Central memory CD8-positive, alpha-beta T cell (primary cell): ENCODE measurements at regions not wholly inside any gene's neighbourhood (a gene's known extent, or its start where the extent isn't known, plus 50 kb on each side); places are given as distances from the start of the nearest gene placed in this dataset.

Experiments
- ATAC-seq: fragments of 150-1000 bp; cut with Tn5 transposase; replicated peaks from 2 replicates; pipeline ENCODE4 v1.10.0; 2022; ENCODE audit warnings: mild to moderate bottlenecking, moderate FRiP score, moderate number of reproducible peaks; ENCODE audit not compliant: poor library complexity, severe bottlenecking; ENCODE audit errors: extremely low read depth
- DNase-seq, 2 donors: peaks; one replicate each; pipeline ENCODE4 v3.0.0; 2021; ENCODE audit warnings: low spot score in 2 of 2
- H3K27ac Mint-ChIP-seq: one replicate; pipeline ENCODE4 v1.8.0; 2022; ENCODE audit warnings: low read depth, mild to moderate bottlenecking, moderate library complexity, mixed read lengths
- H3K27me3 Mint-ChIP-seq: one replicate; pipeline ENCODE4 v1.8.0; 2022; ENCODE audit warnings: mixed read lengths
- H3K36me3 Mint-ChIP-seq: one replicate; pipeline ENCODE4 v1.8.0; 2022; ENCODE audit warnings: mild to moderate bottlenecking, moderate library complexity, mixed read lengths; ENCODE audit not compliant: insufficient read depth
- H3K4me1 Mint-ChIP-seq: one replicate; pipeline ENCODE4 v1.8.0; 2022; ENCODE audit warnings: mixed read lengths
- H3K4me3 Mint-ChIP-seq: one replicate; pipeline ENCODE4 v1.8.0; 2022; ENCODE audit warnings: mild to moderate bottlenecking, moderate library complexity, mixed read lengths
- H3K9me3 Mint-ChIP-seq: one replicate; pipeline ENCODE4 v1.8.0; 2022; ENCODE audit warnings: mixed read lengths

DNA sequence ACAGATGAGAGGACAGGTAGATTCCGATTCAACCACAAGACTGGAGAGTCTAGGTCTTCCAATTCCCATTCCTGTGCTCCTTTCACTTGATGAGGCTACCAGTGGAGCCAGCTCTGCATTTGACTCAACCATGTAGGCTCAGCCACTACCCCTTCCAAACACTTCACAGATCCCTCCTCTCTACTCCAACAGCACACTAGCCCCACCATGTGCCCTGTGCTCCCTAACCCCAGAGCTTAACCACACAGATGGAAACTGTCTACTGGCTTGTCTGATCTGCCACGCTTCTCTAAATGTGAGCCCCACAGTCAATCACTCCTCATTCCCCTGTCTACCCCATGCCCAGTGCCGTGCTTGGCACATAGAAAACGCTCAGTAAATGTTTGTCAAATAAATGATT is 508.2 kb downstream of the CDK5RAP2 start:
- DNase-seq (no peak), ATAC-seq (no peak)
- Mint-ChIP-seq H3K27ac (peak overlapping the region; percentile 2), H3K27me3 (no peaks in the 10 kb centered on the region), H3K9me3 (no peaks in the 10 kb centered on the region), H3K4me3 (no peak overlapping the region), H3K36me3 (no peaks in the 10 kb centered on the region), H3K4me1 (no peaks in the 10 kb centered on the region)

DNA sequence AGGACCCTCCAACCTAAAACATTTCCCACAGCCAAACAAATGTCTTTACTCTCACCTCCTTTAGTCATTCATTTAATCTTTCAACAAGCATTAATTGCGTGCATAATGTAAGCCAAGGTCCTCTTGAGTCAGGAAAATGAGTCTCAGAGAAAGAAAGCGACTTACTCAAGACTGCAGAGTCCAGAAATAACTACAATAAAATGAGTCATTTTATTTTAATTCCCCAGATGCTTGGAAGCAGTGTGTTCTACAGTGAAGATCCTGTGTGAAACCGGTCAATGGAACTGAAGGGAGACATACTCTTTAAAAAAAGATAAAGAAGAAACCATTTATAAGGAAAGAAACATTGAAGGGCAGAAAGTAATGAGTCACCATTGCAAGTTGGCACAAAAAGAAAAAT is 513.7 kb downstream of the CDK5RAP2 start:
- ATAC-seq = no peak
- peaks cover 11% of the 10 kb centered on the region for H3K9me3 Mint-ChIP-seq

DNA sequence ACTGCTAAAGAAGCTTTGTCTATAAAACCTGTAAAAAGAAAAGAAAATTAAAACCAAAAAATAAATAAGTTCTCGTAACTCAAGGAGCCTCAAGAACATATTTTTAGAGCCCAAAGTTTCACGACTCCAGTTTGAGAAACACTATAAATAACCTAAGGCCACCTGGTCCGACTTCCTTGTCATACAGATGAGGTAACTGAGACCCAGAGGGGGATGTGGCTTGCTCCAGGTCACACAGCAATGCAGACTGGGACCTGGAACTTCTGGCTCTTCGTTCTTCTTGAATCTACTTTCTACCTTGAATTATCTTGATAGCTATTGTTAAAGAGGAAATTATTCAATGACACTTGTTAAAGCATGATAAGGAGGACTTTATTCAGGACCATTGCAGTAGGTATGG is 514.8 kb downstream of the CDK5RAP2 start:
- H3K27me3 Mint-ChIP-seq = no peaks in the 10 kb centered on the region
- no peaks in the 10 kb centered on the region for H3K4me1 Mint-ChIP-seq
- DNase-seq = no peak
- no peak for ATAC-seq
- H3K36me3 Mint-ChIP-seq = no peaks in the 10 kb centered on the region
- H3K27ac Mint-ChIP-seq = no peak overlapping the region
- H3K9me3 Mint-ChIP-seq = peaks cover 11% of the 10 kb centered on the region
- no peak overlapping the region for H3K4me3 Mint-ChIP-seq

More for the DNA sequence above, 513.7 kb downstream of the CDK5RAP2 start:
- DNase-seq = no peak
- Mint-ChIP-seq H3K4me3 (no peak overlapping the region), H3K27me3 (no peaks in the 10 kb centered on the region), H3K27ac (no peak overlapping the region), H3K4me1 (no peaks in the 10 kb centered on the region), H3K36me3 (no peaks in the 10 kb centered on the region)

DNA sequence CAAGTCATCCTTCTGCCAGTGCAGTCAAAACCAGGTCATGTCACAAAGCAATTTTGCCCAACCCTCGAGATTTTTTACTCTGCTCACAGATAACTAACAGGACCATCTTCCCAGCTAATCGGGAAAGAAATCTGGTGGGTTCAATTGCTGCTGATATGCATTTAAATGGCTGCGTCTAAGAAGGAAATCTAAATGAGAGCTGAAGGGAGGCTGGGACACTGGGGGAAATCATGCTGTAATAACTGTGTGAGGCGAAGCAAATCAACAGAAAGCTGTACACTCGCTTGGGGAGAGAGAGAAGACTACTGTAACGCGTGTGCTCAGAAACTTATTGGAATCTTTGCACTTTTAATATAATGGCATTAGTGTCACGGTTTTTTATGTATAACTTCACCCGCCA is 535.0 kb downstream of the CDK5RAP2 start:
- H3K27ac Mint-ChIP-seq = no peak overlapping the region
- no peaks in the 10 kb centered on the region for H3K27me3 Mint-ChIP-seq
- peaks cover 6% of the 10 kb centered on the region for H3K9me3 Mint-ChIP-seq
- ATAC-seq (no peak), DNase-seq (no peak)
- H3K36me3 Mint-ChIP-seq = no peaks in the 10 kb centered on the region
- H3K4me3 Mint-ChIP-seq = no peak overlapping the region
- no peaks in the 10 kb centered on the region for H3K4me1 Mint-ChIP-seq

DNA sequence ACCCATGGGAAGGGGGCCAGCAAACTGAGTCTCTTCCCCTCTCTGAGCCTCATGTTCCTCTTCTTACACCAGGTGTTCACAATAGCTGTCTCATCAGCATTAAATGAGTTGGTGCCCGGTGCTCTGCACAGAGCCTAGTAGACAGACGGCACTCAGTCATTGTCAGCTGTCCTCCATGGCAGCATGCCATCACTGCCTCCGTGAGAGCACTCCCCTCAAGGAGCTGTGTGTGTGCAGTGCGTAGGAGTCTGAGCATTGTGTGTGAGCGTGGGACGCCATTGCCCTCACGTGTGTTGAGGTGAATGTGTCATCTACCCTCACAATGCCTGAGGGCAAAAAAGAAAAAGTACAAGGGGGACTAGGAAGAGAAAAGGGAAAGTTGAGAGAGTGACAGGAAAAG is 536.5 kb downstream of the CDK5RAP2 start:
- DNase-seq = no peak
- no peak for ATAC-seq
- H3K9me3 Mint-ChIP-seq = peaks cover 6% of the 10 kb centered on the region
- H3K36me3 Mint-ChIP-seq = no peaks in the 10 kb centered on the region
- no peaks in the 10 kb centered on the region for H3K4me1 Mint-ChIP-seq
- H3K27ac Mint-ChIP-seq = no peak overlapping the region
- no peak overlapping the region for H3K4me3 Mint-ChIP-seq
- H3K27me3 Mint-ChIP-seq = no peaks in the 10 kb centered on the region

DNA sequence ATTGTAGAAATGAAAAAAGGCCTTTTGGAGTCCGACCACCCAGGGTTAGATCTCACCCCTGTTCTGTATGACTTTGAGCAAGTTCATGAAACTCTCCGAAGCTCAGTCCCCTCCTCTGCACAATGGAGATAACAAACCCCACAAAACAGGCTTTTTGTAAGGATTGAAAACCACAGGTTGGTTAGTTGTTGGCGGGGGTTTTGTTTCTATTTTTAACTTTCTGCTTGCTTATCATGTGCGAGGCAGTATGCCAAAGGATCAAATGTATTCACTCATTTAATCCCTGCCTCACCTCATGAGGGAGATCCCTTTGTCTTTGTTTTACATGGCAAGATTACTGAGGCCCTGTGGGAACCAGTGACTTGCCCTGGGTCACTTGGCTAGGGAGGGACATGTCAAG is 539.1 kb downstream of the CDK5RAP2 start:
- no peak for DNase-seq
- H3K27me3 Mint-ChIP-seq = no peaks in the 10 kb centered on the region
- no peak overlapping the region for H3K4me3 Mint-ChIP-seq
- peaks cover 6% of the 10 kb centered on the region for H3K9me3 Mint-ChIP-seq
- no peaks in the 10 kb centered on the region for H3K36me3 Mint-ChIP-seq
- H3K4me1 Mint-ChIP-seq = no peaks in the 10 kb centered on the region
- H3K27ac Mint-ChIP-seq = no peak overlapping the region
- no peak for ATAC-seq

DNA sequence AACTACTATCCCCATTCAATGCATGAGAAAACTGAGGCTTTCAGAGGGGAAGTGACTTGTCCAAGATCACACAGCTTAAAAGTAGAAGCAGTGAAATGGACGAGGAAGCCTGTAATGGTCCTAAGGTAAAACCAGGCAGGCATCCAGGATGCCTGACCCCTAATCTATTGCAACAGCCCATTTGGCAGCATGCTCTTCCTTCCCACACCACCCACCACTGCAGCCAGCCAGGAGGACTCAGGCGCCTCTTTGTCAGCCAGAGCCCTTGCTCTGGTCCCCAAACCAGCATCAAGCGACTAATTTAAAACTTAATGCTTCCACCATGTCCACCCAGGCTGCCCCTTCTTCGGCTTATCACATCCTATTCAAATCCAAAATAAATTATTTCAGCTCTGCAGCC is 541.6 kb downstream of the CDK5RAP2 start:
- ATAC-seq = no peak
- Mint-ChIP-seq H3K9me3 (peaks cover 5% of the 10 kb centered on the region), H3K27ac (no peak overlapping the region), H3K4me1 (no peaks in the 10 kb centered on the region), H3K36me3 (no peaks in the 10 kb centered on the region), H3K4me3 (no peak overlapping the region), H3K27me3 (no peaks in the 10 kb centered on the region)
- DNase-seq = no peak

DNA sequence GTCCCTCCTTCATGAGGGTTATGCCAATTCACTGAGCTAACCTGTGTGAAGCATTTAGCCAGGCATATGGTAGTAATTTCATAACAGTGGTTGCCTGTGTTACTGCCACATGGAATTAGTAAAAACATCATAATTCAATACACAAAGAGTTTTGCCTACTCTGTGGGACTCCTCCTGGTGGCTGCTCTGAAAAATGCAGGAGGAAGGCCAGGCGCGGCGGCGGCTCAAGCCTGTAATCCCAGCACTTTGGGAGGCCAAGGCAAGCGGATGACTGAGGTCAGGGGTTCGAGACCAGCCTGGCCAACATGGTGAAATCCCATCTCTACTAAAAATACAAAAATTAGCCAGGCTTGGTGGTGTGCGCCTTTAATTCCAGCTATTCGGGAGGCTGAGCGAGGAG is 547.3 kb downstream of the CDK5RAP2 start:
- H3K4me1 Mint-ChIP-seq = no peaks in the 10 kb centered on the region
- no peak for DNase-seq
- H3K9me3 Mint-ChIP-seq = peaks cover 10% of the 10 kb centered on the region
- H3K36me3 Mint-ChIP-seq = no peaks in the 10 kb centered on the region
- H3K27ac Mint-ChIP-seq = no peak overlapping the region
- H3K27me3 Mint-ChIP-seq = no peaks in the 10 kb centered on the region
- no peak overlapping the region for H3K4me3 Mint-ChIP-seq
- no peak for ATAC-seq

DNA sequence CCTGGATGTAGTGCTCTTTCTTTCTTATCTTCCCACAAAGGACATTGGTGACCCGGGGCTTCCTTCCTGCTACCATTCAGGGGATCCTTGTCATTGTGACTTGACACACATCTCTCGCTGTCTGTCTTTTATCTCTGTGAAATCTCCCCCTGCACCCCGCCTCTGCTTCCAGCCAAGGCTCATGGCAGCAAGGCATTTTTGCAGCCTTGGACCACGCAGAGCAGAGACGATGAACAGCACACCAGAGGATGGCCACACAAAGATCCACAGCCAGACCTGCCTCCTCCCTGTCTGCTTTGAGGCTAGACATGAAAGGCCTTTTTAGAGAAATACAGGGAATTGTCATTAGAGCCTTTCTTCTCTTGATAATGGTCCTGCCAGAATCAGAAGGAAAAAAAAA is 549.1 kb downstream of the CDK5RAP2 start:
- no peak overlapping the region for H3K4me3 Mint-ChIP-seq
- DNase-seq (no peak), ATAC-seq (no peak)
- H3K27ac Mint-ChIP-seq = no peak overlapping the region
- H3K27me3 Mint-ChIP-seq = no peaks in the 10 kb centered on the region
- H3K36me3 Mint-ChIP-seq = no peaks in the 10 kb centered on the region
- H3K9me3 Mint-ChIP-seq = peaks cover 10% of the 10 kb centered on the region
- no peaks in the 10 kb centered on the region for H3K4me1 Mint-ChIP-seq

DNA sequence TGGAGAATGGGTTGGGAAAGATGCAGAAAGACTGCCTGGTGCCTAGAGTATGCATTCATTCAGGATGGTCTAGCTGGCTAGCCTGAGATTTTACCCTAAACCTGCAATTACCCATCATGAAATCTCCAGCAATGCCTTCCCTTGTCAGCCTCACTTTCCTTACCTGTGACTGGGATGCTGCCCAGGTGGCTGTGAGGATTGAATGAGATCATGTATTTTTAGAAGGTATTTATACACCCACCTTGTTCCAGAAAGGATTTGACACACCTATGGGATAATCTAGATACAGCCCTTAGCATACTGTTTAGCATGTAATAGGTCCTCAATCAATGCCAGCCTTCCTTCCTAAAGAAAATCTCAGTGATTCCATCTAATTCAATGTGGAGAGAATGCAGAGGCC is 561.4 kb downstream of the CDK5RAP2 start:
- no peak for DNase-seq
- H3K27me3 Mint-ChIP-seq = no peaks in the 10 kb centered on the region
- no peak for ATAC-seq
- H3K4me3 Mint-ChIP-seq = no peak overlapping the region
- no peaks in the 10 kb centered on the region for H3K36me3 Mint-ChIP-seq
- peaks cover 11% of the 10 kb centered on the region for H3K9me3 Mint-ChIP-seq
- H3K4me1 Mint-ChIP-seq = no peaks in the 10 kb centered on the region
- no peak overlapping the region for H3K27ac Mint-ChIP-seq

DNA sequence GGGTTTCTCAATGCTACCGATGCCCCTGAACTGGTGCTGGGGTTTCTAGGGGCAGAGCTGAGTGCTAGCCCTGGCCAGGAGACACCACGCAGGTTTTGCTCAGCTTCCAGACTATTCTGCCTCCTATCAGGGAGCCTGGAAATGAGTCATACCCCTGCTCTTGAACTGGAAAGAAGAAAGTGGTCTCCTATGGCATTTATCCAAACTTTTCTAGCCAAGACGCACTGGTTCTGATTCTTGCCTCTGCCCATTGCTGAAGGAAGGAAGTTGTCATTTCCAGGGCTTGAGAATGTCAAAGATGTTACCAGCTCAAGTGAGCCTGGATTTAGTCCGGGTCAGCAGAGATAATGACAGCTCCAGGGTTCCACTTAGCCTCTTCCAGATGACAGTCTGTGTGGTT is 561.9 kb downstream of the CDK5RAP2 start:
- Mint-ChIP-seq H3K4me3 (no peak overlapping the region), H3K36me3 (no peaks in the 10 kb centered on the region), H3K27me3 (no peaks in the 10 kb centered on the region), H3K9me3 (peaks cover 9% of the 10 kb centered on the region), H3K27ac (no peak overlapping the region), H3K4me1 (no peaks in the 10 kb centered on the region)
- ATAC-seq = no peak
- DNase-seq = no peak

DNA sequence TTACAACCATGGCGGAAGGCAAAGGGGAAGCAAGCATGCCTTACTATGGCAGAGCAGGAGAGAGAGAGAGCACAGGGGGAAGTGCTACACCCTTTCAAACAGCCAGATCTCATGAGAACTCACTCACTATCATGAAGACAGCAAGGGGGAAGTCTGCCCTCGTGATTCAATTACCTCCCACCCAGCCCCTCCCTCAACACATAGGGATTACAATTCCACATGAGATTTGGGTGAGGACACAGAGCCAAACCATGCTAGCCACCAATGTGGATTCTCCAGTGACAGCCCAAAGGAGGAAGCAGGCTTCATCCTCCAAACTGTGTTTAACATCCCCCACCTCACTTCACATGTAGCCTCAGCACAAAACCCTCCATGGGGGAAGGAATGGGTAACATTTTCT is 563.7 kb downstream of the CDK5RAP2 start:
- ATAC-seq = no peak

DNA sequence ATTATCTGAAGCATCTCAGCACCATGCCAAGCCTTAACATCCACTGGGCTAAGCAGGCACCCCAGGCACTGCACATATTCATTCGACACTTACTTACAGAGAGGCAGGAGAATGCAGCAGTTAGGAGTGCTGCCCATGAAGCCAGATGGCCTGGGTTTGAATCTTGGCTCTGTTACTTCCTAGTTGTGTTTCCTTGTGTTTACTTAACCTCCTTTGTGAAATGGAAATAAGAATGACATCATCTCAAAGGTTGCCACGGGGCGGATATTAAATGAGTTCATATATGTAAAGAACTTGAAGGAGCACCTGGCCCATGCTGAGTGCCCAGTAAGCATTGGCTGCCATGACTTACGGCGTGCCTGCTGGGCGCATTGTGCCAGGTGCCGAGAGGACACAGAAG is 565.2 kb downstream of the CDK5RAP2 start:
- Mint-ChIP-seq H3K36me3 (no peaks in the 10 kb centered on the region), H3K4me3 (no peak overlapping the region), H3K9me3 (peaks cover 6% of the 10 kb centered on the region), H3K27me3 (no peaks in the 10 kb centered on the region), H3K27ac (no peak overlapping the region), H3K4me1 (no peaks in the 10 kb centered on the region)
- no peak for ATAC-seq
- DNase-seq = no peak

More for the DNA sequence above, 563.7 kb downstream of the CDK5RAP2 start:
- Mint-ChIP-seq H3K27me3 (no peaks in the 10 kb centered on the region), H3K4me1 (no peaks in the 10 kb centered on the region), H3K9me3 (peaks cover 11% of the 10 kb centered on the region), H3K4me3 (no peak overlapping the region), H3K36me3 (no peaks in the 10 kb centered on the region), H3K27ac (no peak overlapping the region)
- no peak for DNase-seq

DNA sequence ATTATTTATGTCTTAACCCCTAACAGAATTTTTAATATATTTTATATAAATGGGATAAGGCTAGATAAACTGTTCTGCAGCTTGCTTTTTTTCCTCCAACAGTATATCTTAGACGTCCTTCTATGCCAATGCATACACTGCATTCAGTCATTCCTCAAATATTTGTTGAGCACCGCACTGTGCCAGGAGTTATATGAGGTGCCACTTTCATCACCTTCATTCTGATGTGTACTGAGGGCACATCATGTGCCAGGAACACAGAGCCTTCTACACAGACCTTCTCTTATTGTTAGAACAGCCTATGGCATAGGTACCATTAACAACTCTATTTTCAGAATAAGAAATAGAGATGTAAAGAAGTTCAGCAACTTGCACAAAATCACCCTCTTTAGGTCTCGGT is 570.1 kb downstream of the CDK5RAP2 start:
- peaks cover 6% of the 10 kb centered on the region for H3K9me3 Mint-ChIP-seq
- no peaks in the 10 kb centered on the region for H3K27me3 Mint-ChIP-seq
- ATAC-seq = no peak
- DNase-seq = no peak
- H3K4me1 Mint-ChIP-seq = no peaks in the 10 kb centered on the region
- H3K36me3 Mint-ChIP-seq = no peaks in the 10 kb centered on the region
- no peak overlapping the region for H3K4me3 Mint-ChIP-seq
- H3K27ac Mint-ChIP-seq = no peak overlapping the region
